Erythroblast (primary cell): ENCODE measurements at regions not wholly inside any gene's neighbourhood (a gene's known extent, or its start where the extent isn't known, plus 50 kb on each side); places are given as distances from the start of the nearest gene placed in this dataset.

Experiments used
- GATA1 ChIP-seq: IDR thresholded peaks from 2 replicates; pipeline ENCODE4 v1.6.1; 2011; ENCODE audit warnings: low read depth, mild to moderate bottlenecking, control low read depth, low read length, moderate library complexity
- POLR2A ChIP-seq: IDR thresholded peaks from 2 replicates; pipeline ENCODE4 v1.6.1; 2011; ENCODE audit warnings: mild to moderate bottlenecking, low read length

GRCh38 chr6:152815230-152815872, 64.8 kb downstream of the VIP start:
- TF ChIP-seq POLR2A (no peak), GATA1 (no peak)
